HG02798 (cell line): ENCODE measurements at regions not wholly inside any gene's neighbourhood (a gene's known extent, or its start where the extent isn't known, plus 50 kb on each side); places are given as distances from the start of the nearest gene placed in this dataset.
"Not testable (repeated sequence)": the region's sequence is repeated elsewhere in the genome, so short reads cannot be mapped to it uniquely, and the experiment has no call there.

ENCODE experiments used
- ATAC-seq: cut with Tn5 transposase; IDR thresholded peaks from one replicate; pipeline ENCODE4 v1.9.1; 2021; ENCODE audit warnings: mild to moderate bottlenecking; ENCODE audit not compliant: unreplicated experiment, poor library complexity

- no peak for ATAC-seq
Observed at GRCh38 chr13:107937848-107938247, 277.5 kb downstream of the LIG4 start.

GRCh38 chr13:107931056-107931455 is 284.3 kb downstream of the LIG4 start:
- ATAC-seq = no peak

- no peak for ATAC-seq
Observed at GRCh38 chr13:107928762-107929161, 286.6 kb downstream of the LIG4 start.

GRCh38 chr13:107927557-107927956 is 287.8 kb downstream of the LIG4 start:
- ATAC-seq = no peak

GRCh38 chr13:107926515-107926914 is 288.8 kb downstream of the LIG4 start:
- ATAC-seq = not testable (repeated sequence)

GRCh38 chr13:107916902-107917301 is 298.4 kb downstream of the LIG4 start:
- ATAC-seq = not testable (repeated sequence)

GRCh38 chr13:107912745-107913144 is 302.6 kb downstream of the LIG4 start:
- ATAC-seq = no peak

- no peak for ATAC-seq
Observed at GRCh38 chr13:107907065-107907805, 308.1 kb downstream of the LIG4 start.

- ATAC-seq = no peak
Observed at GRCh38 chr13:107906131-107906530, 309.2 kb downstream of the LIG4 start.

- ATAC-seq = no peak
Observed at GRCh38 chr13:107901996-107902562, 313.3 kb downstream of the LIG4 start.

GRCh38 chr13:107901230-107901629 is 314.1 kb downstream of the LIG4 start:
- ATAC-seq = no peak

GRCh38 chr13:107900775-107901174 is 314.6 kb downstream of the LIG4 start:
- ATAC-seq = no peak

GRCh38 chr13:107886118-107886517 is 329.2 kb downstream of the LIG4 start:
- ATAC-seq = no peak

GRCh38 chr13:107884564-107884963 is 330.8 kb downstream of the LIG4 start:
- ATAC-seq = no peak

- no peak for ATAC-seq
Observed at GRCh38 chr13:107883561-107884175, 331.7 kb downstream of the LIG4 start.

- no peak for ATAC-seq
Observed at GRCh38 chr13:107882708-107883560, 332.4 kb downstream of the LIG4 start.

GRCh38 chr13:107881362-107881761 is 334.0 kb downstream of the LIG4 start:
- ATAC-seq = no peak

- ATAC-seq = no peak
Observed at GRCh38 chr13:107874456-107874855, 340.9 kb downstream of the LIG4 start.

- no peak for ATAC-seq
Observed at GRCh38 chr13:107873926-107874325, 341.4 kb downstream of the LIG4 start.

- no peak for ATAC-seq
Observed at GRCh38 chr13:107870400-107870799, 344.9 kb downstream of the LIG4 start.
